Esophagus squamous epithelium (tissue), 5 donors: ENCODE measurements at regions not wholly inside any gene's neighbourhood (a gene's known extent, or its start where the extent isn't known, plus 50 kb on each side); places are given as distances from the start of the nearest gene placed in this dataset.

Experiments used
- DNase-seq: peaks from one replicate; lab custom pipeline; 2025; lab: John Stamatoyannopoulos, UW
- H3K27ac ChIP-seq, 4 donors: fragments of 200-600 bp; sonication (generic); one replicate each; pipeline ENCODE4 v1.5.1; 2016 to 2019; ENCODE audit warnings: mild to moderate bottlenecking in 1 of 4
- H3K27me3 ChIP-seq, 4 donors: fragments of 200-600 bp; sonication (generic); 1 replicate in 3 of 4; 2 replicates in 1 of 4; pipeline versions ENCODE4 v1.5.1 to v1.6.0; 2017 to 2021; ENCODE audit warnings: antibody characterized with exemption in 1 of 4
- H3K36me3 ChIP-seq, 3 donors: fragments of 200-600 bp; sonication (generic); one replicate each; pipeline ENCODE4 v1.5.1; 2016 to 2019
- H3K4me1 ChIP-seq, 3 donors: fragments of 200-600 bp; sonication (generic); one replicate each; pipeline ENCODE4 v1.5.1; 2017 to 2019
- H3K4me3 ChIP-seq, 4 donors: fragments of 200-600 bp; sonication (generic); 1 replicate in 3 of 4; 2 replicates in 1 of 4; pipeline ENCODE4 v1.5.1; 2016 to 2019; ENCODE audit warnings: mild to moderate bottlenecking in 2 of 4, moderate library complexity in 1 of 4
- H3K9me3 ChIP-seq, 3 donors: fragments of 200-600 bp; sonication (generic); one replicate each; pipeline ENCODE4 v1.5.1; 2016 to 2019
- POLR2A ChIP-seq, 4 donors: fragments of 450-650 bp; IDR thresholded peaks; one replicate each; pipeline ENCODE4 v1.6.1; 2017; ENCODE audit warnings: antibody characterized with exemption in 4 of 4, mild to moderate bottlenecking in 4 of 4, moderate library complexity in 3 of 4
- WGBS, 2 donors: methylation state at CpG; one replicate each; pipeline ENCODE4 v1.1.5; 2018; 5-methylcytosine and 5-hydroxymethylcytosine counted together
- intact Hi-C: fragments of 100-400 bp; cut with DNase I; formaldehyde crosslinking; loops from one replicate; pipeline ENCODE4 v1.15.0; 2022
- TF ChIP-seq, protein P1 (sequence below), 6 experiments: fragments of 450-650 bp in 4 of 6; fragments of 200-600 bp in 2 of 6; sonication (generic) in 2 of 6; IDR thresholded peaks; one replicate each; pipeline ENCODE4 v1.5.1; 2016 to 2019; ENCODE audit warnings: antibody characterized with exemption in 6 of 6, mild to moderate bottlenecking in 4 of 6, moderate library complexity in 4 of 6
- donor health status: DM: yes; HTN: yes; CAD: no.

DNA sequence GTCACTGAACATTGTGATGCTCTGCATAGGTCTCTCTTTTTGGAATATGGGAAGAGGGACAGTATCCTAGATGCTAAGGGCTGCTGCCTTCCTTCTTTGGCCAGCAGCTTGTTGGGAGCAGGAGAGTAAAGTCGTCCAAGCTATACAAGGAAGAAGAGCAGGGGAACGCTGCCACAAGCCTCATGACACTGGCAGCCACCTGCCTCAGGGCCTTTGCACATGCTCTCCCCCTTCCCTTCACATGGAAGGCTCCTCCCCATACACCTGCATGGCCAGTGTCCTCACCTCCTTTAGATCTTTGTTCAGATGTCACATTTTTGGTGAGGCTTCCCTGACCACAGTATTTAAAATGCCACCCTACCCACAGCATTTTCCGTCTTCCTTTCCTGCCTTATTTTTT lies 78.1 kb upstream of the CRHR1 start:
- H3K27me3 ChIP-seq, result peaks cover 0 to 70% (median 0%) of the 10 kb centered on the region in 4 donors
- intact Hi-C loops, result no loop called here
- no peak overlapping the region for H3K4me3 ChIP-seq
- no peak for TF ChIP-seq POLR2A (IDR thresholded peaks at IDR 0.05)
- TF ChIP-seq, protein P1, sequence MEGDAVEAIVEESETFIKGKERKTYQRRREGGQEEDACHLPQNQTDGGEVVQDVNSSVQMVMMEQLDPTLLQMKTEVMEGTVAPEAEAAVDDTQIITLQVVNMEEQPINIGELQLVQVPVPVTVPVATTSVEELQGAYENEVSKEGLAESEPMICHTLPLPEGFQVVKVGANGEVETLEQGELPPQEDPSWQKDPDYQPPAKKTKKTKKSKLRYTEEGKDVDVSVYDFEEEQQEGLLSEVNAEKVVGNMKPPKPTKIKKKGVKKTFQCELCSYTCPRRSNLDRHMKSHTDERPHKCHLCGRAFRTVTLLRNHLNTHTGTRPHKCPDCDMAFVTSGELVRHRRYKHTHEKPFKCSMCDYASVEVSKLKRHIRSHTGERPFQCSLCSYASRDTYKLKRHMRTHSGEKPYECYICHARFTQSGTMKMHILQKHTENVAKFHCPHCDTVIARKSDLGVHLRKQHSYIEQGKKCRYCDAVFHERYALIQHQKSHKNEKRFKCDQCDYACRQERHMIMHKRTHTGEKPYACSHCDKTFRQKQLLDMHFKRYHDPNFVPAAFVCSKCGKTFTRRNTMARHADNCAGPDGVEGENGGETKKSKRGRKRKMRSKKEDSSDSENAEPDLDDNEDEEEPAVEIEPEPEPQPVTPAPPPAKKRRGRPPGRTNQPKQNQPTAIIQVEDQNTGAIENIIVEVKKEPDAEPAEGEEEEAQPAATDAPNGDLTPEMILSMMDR (IDR thresholded peaks at IDR 0.05), result no peak
- no peaks in the 10 kb centered on the region for H3K36me3 ChIP-seq
- no peak for DNase-seq
- H3K27ac ChIP-seq, result no peak overlapping the region
- H3K4me1 ChIP-seq, result peaks cover 0 to 7% (median 0%) of the 10 kb centered on the region in 3 donors
- no peaks in the 10 kb centered on the region for H3K9me3 ChIP-seq
- WGBS, 2 donors, result 78 to 87% methylated on average over 3 of the region's 3 CpGs

DNA sequence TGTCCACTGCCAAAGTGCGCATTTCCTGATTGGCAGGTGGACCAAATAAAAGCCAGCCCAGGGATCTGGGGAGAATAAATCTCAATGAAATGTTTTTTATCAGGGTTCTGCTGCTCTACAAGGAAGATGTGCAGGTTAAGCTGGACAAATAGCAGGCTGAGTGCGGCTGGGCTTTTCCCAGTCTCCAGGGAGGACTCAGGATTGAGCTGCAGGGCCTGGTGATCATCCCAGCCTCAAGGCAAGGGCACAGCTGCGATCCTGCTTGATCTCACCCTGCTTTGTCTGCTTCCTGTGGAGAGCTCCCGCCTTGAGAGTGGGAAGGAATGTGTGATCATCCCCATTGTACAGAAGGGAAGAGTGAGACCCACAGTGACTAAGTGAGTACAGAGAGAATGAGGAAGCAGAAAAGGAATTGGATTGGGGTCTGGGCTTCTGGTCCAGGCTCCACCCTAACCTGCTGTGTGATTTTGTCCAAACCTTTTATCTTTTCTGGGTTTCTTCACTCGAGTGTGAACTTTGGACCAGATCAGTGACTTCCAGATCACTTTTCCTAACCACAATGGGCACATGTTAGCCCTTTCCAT lies 75.3 kb upstream of the CRHR1 start:
- TF ChIP-seq POLR2A (IDR thresholded peaks at IDR 0.05), result no peak
- TF ChIP-seq, protein P1 (IDR thresholded peaks at IDR 0.05), result no peak
- 65% methylated on average over 5 of the region's 5 CpGs; no CpG with 5 or more reads in 1 of the 2 donors for WGBS, 2 donors
- DNase-seq, result no peak

DNA sequence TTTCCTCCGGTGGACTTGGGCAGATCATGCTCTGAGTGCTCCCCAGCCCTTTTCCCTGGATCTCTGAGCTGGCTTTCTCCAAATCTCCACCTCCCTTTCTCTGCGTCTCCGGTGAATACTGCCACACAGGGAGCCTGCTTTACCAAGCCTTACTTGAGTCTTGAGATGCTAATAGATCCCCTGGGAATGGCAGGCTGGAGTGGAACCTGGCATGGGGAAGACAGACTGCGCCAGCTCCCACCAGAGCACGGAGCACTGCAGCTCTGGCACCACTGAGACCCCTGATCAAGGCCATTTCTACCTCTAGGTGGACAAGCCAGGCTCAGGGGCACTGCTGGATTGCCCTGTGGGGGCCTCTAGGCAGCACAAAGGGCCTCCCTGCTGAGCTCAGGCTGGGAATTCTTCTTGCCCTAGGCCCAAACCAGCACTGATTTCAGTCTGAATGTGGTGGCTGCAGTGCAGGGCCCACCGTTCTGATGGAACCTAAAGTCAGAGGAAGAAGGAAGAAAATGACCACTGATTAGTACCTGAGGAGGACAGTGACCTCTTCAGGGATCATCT lies 74.3 kb upstream of the CRHR1 start:
- no peak for DNase-seq
- TF ChIP-seq POLR2A (IDR thresholded peaks at IDR 0.05), result no peak
- TF ChIP-seq, protein P1 (IDR thresholded peaks at IDR 0.05), result no peak
- WGBS, 2 donors, result 51 to 62% methylated on average over 2 to 4 of the region's 6 CpGs
- Histone ChIP-seq H3K27me3 (peaks cover 0 to 62% (median 0%) of the 10 kb centered on the region in 4 donors), H3K27ac (no peak overlapping the region), H3K9me3 (no peaks in the 10 kb centered on the region), H3K36me3 (no peaks in the 10 kb centered on the region), H3K4me1 (peaks cover 0 to 7% (median 0%) of the 10 kb centered on the region in 3 donors), H3K4me3 (no peak overlapping the region)
- intact Hi-C loops, result no loop called here

More for the DNA sequence above, 75.3 kb upstream of the CRHR1 start:
- Histone ChIP-seq H3K9me3 (no peaks in the 10 kb centered on the region), H3K4me3 (no peak overlapping the region), H3K4me1 (peaks cover 0 to 7% (median 0%) of the 10 kb centered on the region in 3 donors), H3K27ac (no peak overlapping the region), H3K27me3 (peaks cover 0 to 69% (median 0%) of the 10 kb centered on the region in 4 donors), H3K36me3 (no peaks in the 10 kb centered on the region)
- intact Hi-C loops, result no loop called here

GRCh38 chr17:45715787-45716186 lies 68.3 kb upstream of the CRHR1 start:
- no peaks in the 10 kb centered on the region for H3K4me1 ChIP-seq
- DNase-seq, result no peak
- 67 to 94% methylated on average over 2 of the region's 3 CpGs for WGBS, 2 donors
- peaks cover 0 to 66% (median 0%) of the 10 kb centered on the region in 4 donors for H3K27me3 ChIP-seq
- H3K4me3 ChIP-seq, result no peak overlapping the region
- no peak overlapping the region for H3K27ac ChIP-seq
- H3K9me3 ChIP-seq, result no peaks in the 10 kb centered on the region
- H3K36me3 ChIP-seq, result no peaks in the 10 kb centered on the region
- TF ChIP-seq, protein P1 (IDR thresholded peaks at IDR 0.05), result no peak
- no peak for TF ChIP-seq POLR2A (IDR thresholded peaks at IDR 0.05)
- intact Hi-C loops, result no loop called here

DNA sequence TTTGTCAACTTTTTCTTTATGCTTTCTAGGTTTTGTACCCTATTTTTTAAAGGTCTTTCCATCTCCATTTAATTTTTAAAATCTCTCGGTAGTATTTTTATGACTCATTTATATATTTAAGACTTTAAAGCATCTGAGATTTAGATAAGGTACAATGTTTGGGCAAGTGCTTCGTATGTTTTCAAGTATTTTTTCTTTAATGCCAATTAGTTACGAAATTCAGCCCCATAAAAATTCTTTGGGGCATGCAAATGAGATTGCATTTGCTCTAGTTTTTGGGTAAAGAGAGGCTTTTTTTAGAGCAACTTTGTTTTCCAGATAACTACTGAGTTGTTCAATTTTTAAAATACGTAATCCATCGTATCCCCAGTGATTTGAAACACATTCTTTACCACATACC lies 65.3 kb upstream of the CRHR1 start:
- DNase-seq, result no peak
- 46 to 51% methylated on average over 5 of the region's 5 CpGs for WGBS, 2 donors
- H3K27ac ChIP-seq, result no peak overlapping the region

More for the DNA sequence above, 65.3 kb upstream of the CRHR1 start:
- no peak for TF ChIP-seq POLR2A (IDR thresholded peaks at IDR 0.05)
- TF ChIP-seq, protein P1 (IDR thresholded peaks at IDR 0.05), result no peak
- no peaks in the 10 kb centered on the region for H3K4me1 ChIP-seq
- H3K4me3 ChIP-seq, result no peak overlapping the region
- H3K9me3 ChIP-seq, result peaks cover 0 to under 1% (median 0%) of the 10 kb centered on the region in 3 donors
- no peaks in the 10 kb centered on the region for H3K36me3 ChIP-seq
- intact Hi-C loops, result no loop called here
- peaks cover 0 to 67% (median 0%) of the 10 kb centered on the region in 4 donors for H3K27me3 ChIP-seq
